Upper lobe of right lung (tissue), 1 donor: ENCODE measurements at regions not wholly inside any gene's neighbourhood (a gene's known extent, or its start where the extent isn't known, plus 50 kb on each side); places are given as distances from the start of the nearest gene placed in this dataset.
"Not testable (repeated sequence)": the region's sequence is repeated elsewhere in the genome, so short reads cannot be mapped to it uniquely, and the experiment has no call there.

Source experiments
- ATAC-seq: fragments of 200-7000 bp; cut with Tn5 transposase; one replicate; pipeline ENCODE4 v1.9.1; 2020; ENCODE audit warnings: mild to moderate bottlenecking, moderate library complexity
- DNase-seq: peaks from one replicate; pipeline ENCODE4 v3.0.0-alpha.2; 2020
- H3K27ac ChIP-seq: fragments of 200-600 bp; one replicate; pipeline ENCODE4 v1.8.0; 2022
- H3K27me3 ChIP-seq: fragments of 200-600 bp; one replicate; pipeline ENCODE4 v1.8.0; 2022; ENCODE audit warnings: mild to moderate bottlenecking
- H3K36me3 ChIP-seq: fragments of 200-600 bp; one replicate; pipeline ENCODE4 v1.8.0; 2022
- H3K4me1 ChIP-seq: fragments of 200-600 bp; one replicate; pipeline ENCODE4 v1.8.0; 2022
- H3K4me3 ChIP-seq: fragments of 200-600 bp; one replicate; pipeline ENCODE4 v1.8.0; 2022; ENCODE audit warnings: mild to moderate bottlenecking
- H3K9me3 ChIP-seq: fragments of 200-600 bp; one replicate; pipeline ENCODE4 v1.8.0; 2022
- intact Hi-C: fragments of 100-400 bp; cut with DNase I; formaldehyde crosslinking; loops from one replicate; pipeline ENCODE4 v1.11.0; 2022
- TF ChIP-seq, protein P1 (sequence below): fragments of 200-600 bp; IDR thresholded peaks from one replicate; pipeline ENCODE4 v1.8.0; 2022; ENCODE audit warnings: antibody characterized with exemption
- donor health status: DM: no; HTN: yes; CAD: no; lungs with severe emphysema.

DNA sequence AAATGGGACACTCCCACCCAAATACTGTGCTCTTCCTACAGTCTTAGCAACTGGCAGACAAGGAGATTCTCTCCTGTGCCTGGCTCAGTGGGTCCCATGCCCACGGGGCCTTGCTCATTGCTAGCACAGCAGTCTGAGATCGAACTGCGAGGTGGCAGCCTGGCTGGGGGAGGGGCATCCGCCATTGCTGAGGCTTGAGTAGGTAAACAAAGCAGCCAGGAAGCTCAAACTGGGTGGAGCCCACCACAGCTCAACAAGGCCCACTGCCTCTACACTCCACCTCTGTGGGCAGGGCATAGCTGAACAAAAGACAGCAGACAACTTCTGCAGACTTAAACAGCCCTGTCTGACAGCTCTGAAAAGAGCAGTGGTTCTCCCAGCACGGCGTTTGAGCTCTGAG, 174.8 kb downstream of the COL12A1 start:
- H3K27me3 ChIP-seq, H3K36me3 ChIP-seq, H3K27ac ChIP-seq, H3K4me3 ChIP-seq, H3K4me1 ChIP-seq, DNase-seq, H3K9me3 ChIP-seq, ATAC-seq, intact Hi-C loops: not testable (repeated sequence)

- DNase-seq (no peak), ATAC-seq (no peak)
- Histone ChIP-seq H3K4me3 (no peak overlapping the region), H3K4me1 (no peaks in the 10 kb centered on the region), H3K27ac (no peak overlapping the region), H3K27me3 (no peaks in the 10 kb centered on the region), H3K9me3 (no peaks in the 10 kb centered on the region), H3K36me3 (no peaks in the 10 kb centered on the region)
- TF ChIP-seq, protein P1, sequence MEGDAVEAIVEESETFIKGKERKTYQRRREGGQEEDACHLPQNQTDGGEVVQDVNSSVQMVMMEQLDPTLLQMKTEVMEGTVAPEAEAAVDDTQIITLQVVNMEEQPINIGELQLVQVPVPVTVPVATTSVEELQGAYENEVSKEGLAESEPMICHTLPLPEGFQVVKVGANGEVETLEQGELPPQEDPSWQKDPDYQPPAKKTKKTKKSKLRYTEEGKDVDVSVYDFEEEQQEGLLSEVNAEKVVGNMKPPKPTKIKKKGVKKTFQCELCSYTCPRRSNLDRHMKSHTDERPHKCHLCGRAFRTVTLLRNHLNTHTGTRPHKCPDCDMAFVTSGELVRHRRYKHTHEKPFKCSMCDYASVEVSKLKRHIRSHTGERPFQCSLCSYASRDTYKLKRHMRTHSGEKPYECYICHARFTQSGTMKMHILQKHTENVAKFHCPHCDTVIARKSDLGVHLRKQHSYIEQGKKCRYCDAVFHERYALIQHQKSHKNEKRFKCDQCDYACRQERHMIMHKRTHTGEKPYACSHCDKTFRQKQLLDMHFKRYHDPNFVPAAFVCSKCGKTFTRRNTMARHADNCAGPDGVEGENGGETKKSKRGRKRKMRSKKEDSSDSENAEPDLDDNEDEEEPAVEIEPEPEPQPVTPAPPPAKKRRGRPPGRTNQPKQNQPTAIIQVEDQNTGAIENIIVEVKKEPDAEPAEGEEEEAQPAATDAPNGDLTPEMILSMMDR: no peak
- intact Hi-C loops: no loop called here
These were observed 176.5 kb downstream of the COL12A1 start for GRCh38 chr6:75029333-75029732.

DNA sequence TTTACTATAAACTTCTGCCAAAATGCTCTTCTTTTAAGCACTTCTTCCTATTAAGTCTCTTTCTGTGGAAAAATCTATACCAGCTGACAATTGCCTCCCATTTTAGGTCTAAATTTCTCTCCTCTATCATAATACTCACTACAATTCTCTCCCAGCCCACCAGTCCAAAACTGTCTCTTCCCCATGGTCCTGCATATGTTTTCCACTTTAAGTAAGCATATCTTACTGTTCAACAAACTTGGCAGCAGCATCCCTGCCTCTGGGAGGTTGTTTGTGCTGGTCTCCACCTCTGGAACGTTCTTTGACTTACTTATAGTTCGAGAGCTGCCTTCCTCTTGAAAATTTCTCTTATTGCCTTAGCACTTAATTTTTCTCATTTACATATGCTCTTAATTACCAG, 180.5 kb downstream of the COL12A1 start:
- no peak for ATAC-seq
- intact Hi-C loops: no loop called here
- no peak overlapping the region for H3K27ac ChIP-seq
- no peaks in the 10 kb centered on the region for H3K9me3 ChIP-seq
- DNase-seq: no peak
- no peak overlapping the region for H3K4me3 ChIP-seq
- TF ChIP-seq, protein P1: no peak
- no peaks in the 10 kb centered on the region for H3K4me1 ChIP-seq
- no peaks in the 10 kb centered on the region for H3K27me3 ChIP-seq
- H3K36me3 ChIP-seq: no peaks in the 10 kb centered on the region

GRCh38 chr6:75024828-75025227, 181.0 kb downstream of the COL12A1 start:
- no peak overlapping the region for H3K4me3 ChIP-seq
- intact Hi-C loops: no loop called here
- no peaks in the 10 kb centered on the region for H3K9me3 ChIP-seq
- H3K27ac ChIP-seq: no peak overlapping the region
- H3K4me1 ChIP-seq: no peaks in the 10 kb centered on the region
- ATAC-seq (no peak), DNase-seq (no peak)
- no peaks in the 10 kb centered on the region for H3K36me3 ChIP-seq
- TF ChIP-seq, protein P1: no peak
- H3K27me3 ChIP-seq: no peaks in the 10 kb centered on the region

DNA sequence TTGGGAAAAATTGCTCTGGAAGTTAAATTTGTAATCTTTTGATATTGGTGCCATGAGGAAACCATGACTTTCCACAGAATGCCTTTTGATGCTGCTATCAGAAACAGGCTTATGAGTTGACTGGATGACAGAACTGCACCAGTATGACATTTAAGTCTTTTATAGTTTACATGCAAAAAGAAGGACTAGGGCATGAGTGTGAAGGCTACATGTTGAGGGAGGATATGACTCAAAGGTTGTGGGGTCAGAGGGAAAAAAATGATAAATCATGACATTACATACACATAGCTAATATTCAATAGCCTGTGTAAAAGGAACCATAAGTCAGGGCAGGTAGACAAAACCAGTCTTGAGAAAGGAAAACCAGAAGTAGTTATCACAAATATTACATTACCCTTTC, 182.2 kb downstream of the COL12A1 start:
- Histone ChIP-seq H3K9me3 (no peaks in the 10 kb centered on the region), H3K4me1 (no peaks in the 10 kb centered on the region), H3K27ac (no peak overlapping the region), H3K36me3 (no peaks in the 10 kb centered on the region), H3K4me3 (no peak overlapping the region), H3K27me3 (no peaks in the 10 kb centered on the region)
- ATAC-seq (no peak), DNase-seq (no peak)
- intact Hi-C loops: no loop called here
- TF ChIP-seq, protein P1: no peak

- intact Hi-C loops: no loop called here
- TF ChIP-seq, protein P1: no peak
- Histone ChIP-seq H3K36me3 (no peaks in the 10 kb centered on the region), H3K9me3 (no peaks in the 10 kb centered on the region), H3K27me3 (no peaks in the 10 kb centered on the region), H3K4me1 (no peaks in the 10 kb centered on the region), H3K4me3 (no peak overlapping the region), H3K27ac (no peak overlapping the region)
- no peak for DNase-seq
- ATAC-seq: no peak
These were observed 184.9 kb downstream of the COL12A1 start for GRCh38 chr6:75020971-75021370.
